Erythroblast (primary cell): ENCODE measurements at regions not wholly inside any gene's neighbourhood (a gene's known extent, or its start where the extent isn't known, plus 50 kb on each side); places are given as distances from the start of the nearest gene placed in this dataset.
"Not testable (repeated sequence)": the region's sequence is repeated elsewhere in the genome, so short reads cannot be mapped to it uniquely, and the experiment has no call there.

ENCODE experiments used
- GATA1 ChIP-seq: IDR thresholded peaks from 2 replicates; pipeline ENCODE4 v1.6.1; 2011; ENCODE audit warnings: low read depth, mild to moderate bottlenecking, control low read depth, low read length, moderate library complexity
- POLR2A ChIP-seq: IDR thresholded peaks from 2 replicates; pipeline ENCODE4 v1.6.1; 2011; ENCODE audit warnings: mild to moderate bottlenecking, low read length

GRCh38 chr6:30815041-30815742 lies 69.1 kb upstream of the DDR1 start:
- not testable (repeated sequence) for TF ChIP-seq POLR2A, GATA1
